HG02642 (cell line): ENCODE measurements at regions not wholly inside any gene's neighbourhood (a gene's known extent, or its start where the extent isn't known, plus 50 kb on each side); places are given as distances from the start of the nearest gene placed in this dataset.

Experiments
- ATAC-seq: cut with Tn5 transposase; IDR thresholded peaks from one replicate; pipeline ENCODE4 v1.9.1; 2021; ENCODE audit warnings: mild to moderate bottlenecking; ENCODE audit not compliant: unreplicated experiment, poor library complexity

- no peak for ATAC-seq
Measured at GRCh38 chr3:159627229-159627628, 361.4 kb upstream of the IL12A start.

DNA sequence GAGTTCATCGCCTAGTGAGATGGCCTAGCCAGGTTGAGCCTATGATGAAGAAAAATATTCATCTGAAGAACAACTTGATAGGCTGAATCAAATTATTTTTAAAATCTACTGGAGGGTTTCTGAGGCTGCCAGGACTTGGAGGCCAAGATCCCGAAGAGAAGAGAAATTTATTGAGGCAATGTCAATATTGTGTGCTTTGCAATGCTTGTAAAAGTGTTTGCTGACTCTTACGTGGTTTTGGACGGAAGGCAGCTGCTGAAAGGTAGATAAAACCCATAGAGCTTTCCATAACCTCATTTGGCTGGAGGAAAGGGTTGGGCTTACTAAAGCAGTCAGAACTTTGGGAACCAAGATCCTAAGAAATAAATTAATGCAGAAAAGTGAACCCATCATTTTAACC, 361.0 kb upstream of the IL12A start:
- no peak for ATAC-seq

DNA sequence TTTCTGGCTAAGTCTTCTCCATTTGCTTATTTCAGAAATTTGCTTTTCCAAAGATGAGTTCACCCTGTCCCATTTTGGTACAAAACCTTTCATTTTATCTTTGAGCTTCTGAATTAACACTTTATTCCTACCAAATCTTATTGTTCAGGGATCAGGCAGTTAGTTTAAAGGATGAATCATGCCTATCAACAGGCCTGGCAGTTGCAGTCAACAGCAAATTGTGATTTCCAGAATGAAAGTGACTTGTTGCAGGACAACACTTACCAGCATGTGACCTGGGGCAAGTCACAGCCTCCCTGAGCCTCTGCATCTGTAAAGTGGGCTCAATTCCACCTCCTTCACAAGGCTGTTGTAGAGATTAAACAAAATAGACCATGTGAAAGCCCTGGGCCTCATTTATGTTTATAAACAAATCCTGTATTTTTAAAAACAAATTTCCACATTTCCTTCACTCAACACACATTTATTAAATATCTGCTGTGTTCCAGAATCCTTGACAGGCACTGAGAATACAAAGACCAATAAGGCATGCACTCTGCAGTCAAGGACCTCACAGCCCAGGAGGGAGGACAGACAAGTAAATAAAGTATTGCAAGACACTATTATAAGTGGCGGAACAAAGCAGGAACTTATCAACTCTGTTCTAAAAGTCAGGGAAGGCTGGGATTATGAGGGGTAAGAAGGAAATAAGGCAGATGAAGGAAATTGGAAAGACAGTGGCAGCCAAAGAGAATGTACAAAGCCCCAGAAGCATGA, 359.1 kb upstream of the IL12A start:
- ATAC-seq: no peak

DNA sequence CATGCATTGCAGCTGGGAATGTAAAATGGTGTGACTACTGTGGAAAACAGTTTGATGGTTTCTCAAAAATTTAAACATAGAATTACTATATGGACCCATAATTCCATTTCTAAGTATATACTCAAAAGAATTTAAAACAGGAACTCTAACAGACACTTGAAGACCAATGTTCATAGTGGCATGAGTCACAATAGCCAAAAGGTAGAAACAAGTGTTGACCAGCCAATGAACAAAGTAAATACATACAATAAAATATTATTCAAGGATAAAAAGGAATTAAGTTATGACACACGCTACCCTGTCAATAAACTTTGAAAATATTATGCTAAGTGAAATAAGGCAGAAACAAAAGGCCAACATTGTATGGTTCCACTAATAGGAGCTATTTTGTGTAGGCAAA, 357.4 kb upstream of the IL12A start:
- ATAC-seq: no peak

- no peak for ATAC-seq
Measured at GRCh38 chr3:159632128-159632527, 356.5 kb upstream of the IL12A start.

- ATAC-seq: no peak
Measured at GRCh38 chr3:159632851-159633250, 355.8 kb upstream of the IL12A start.

- ATAC-seq: no peak
Measured at GRCh38 chr3:159634483-159634882, 354.2 kb upstream of the IL12A start.

DNA sequence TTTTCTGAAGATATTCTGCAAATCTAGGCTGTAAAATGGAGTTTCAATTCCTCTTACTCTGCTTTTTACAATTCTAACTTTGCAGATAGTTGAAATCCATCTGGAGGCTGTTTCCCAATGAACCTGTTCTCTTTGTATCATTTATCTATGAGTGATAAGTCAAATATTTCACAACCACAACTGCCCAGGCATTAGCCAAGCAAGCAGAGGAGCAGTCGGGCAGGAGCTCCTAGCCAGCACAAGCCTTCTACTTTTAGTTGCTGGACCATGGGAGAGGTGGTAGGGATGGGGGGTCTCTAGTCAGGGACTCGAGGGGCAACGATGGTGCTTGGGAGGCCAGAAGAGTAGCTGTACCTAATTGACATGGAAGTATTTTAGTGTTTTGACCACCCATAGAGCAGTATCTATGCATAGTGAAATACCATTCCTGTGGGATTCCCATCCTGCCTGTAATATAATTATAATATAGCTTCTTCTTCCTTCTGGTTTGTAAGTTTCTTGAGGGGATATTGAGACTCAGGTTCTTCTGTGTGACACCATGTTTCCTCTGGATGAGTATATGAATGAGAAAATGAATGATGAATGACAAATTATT, 353.5 kb upstream of the IL12A start:
- ATAC-seq: no peak

DNA sequence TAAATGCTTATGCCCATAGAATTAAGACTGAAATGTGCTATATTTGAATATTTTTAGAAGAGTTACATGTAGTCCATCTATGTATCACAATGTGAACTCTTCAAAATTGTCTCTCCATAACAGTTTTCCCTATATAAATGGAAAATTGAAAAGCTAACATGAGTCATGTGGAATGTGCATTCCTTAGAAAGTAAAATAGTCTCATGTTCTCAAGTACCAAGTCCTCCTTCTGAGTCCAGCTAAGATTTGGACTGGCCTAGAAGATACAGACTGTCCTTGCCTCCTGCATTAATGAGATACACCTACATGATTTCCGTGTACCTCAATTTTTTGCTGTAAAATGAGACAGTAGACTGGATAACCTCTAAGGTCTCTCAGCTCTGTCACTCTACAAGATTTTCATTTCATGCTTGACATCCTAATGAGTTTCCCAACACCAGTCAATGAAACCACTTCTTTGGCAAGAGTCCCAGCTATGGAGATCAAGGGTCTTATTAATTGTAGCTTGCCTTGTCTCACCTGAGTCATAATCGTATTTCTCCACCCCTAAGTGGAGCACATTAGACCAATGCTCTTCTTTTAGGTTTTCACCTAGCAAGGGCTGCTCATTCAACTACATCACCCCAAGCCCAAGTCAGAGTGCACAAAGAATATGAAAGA, 350.6 kb upstream of the IL12A start:
- no peak for ATAC-seq

GRCh38 chr3:159640225-159640624, 348.4 kb upstream of the IL12A start:
- ATAC-seq: no peak

DNA sequence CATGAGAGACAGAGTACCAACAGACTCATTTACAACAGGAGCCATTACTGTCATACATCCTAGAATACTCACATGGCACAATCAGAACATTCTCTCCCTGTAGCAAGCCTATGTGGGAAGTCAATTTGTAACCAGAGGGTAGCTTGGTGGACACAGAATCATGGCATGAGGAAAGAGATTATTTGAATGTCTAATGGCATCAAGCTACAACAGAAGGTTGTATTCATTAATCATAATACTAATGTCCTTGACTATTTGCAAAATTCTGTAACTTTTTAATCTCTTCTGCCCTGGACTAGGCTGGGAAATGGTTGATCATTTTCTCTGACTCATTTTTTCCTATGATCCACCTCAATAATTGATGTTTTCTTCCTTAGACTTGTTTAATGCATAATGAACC, 345.2 kb upstream of the IL12A start:
- no peak for ATAC-seq

GRCh38 chr3:159645874-159646273, 342.8 kb upstream of the IL12A start:
- no peak for ATAC-seq

DNA sequence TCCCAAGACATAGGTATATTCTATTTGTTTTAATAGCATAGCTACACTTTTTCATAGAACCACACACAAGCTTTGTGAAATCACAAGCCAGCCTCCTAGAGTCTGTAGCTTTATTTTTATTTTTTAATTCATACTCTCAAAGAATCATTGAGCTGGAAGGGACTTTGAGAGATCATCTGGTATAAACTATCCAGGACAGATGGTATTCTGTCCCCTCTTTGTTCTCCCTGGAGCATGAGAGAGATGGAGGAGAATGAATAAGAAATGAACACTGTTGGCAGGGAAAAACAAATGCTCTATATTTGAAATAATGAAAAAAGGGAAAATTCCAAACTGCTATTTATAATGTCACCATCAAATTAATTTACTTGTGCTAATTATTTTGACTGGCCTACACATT, 338.7 kb upstream of the IL12A start:
- ATAC-seq: no peak

GRCh38 chr3:159650726-159651125, 337.9 kb upstream of the IL12A start:
- no peak for ATAC-seq

GRCh38 chr3:159652452-159652851, 336.2 kb upstream of the IL12A start:
- ATAC-seq: no peak

DNA sequence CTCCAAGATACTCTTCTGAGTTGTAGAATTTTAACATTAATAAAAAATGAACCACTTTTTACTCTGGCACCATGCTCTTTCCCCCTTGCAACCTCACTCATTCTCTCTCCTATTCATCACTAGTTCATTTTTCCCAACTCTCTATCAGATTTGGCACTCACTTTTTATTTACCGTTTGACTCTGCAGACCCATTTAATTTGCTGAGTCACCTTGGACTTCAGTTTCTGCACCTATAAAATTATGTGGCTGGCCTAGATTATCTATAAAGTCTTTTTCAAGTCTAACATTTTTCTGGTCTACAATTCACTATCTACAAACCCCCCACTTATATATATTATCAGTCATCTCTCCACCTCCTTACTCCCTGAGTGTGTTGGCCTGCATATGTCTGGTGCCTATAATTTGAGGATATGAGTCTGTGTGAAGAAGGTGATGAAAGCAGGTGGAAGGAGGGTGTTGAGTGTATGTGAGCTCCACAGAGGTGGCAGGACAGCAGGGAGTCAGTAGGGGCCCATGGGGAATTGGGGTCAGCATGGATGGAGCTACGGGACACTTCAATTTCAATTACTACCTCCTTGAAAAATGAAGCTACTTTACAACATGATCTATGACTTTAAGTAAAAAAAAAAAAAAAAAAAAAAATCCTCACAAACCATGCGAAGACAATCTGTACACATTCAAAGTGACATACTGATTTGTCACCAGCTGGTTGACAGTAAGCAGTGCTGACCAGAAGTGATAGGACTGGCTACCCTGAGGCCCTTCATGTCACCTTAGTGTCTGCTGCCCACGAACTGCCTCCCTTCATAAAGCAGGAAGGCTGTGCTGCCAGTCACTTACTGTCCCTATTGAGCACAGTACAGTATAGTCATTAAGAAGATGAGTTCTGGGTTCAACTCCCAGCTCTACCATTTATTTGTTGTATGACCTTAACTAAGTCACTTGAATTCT, 334.2 kb upstream of the IL12A start:
- ATAC-seq: no peak

DNA sequence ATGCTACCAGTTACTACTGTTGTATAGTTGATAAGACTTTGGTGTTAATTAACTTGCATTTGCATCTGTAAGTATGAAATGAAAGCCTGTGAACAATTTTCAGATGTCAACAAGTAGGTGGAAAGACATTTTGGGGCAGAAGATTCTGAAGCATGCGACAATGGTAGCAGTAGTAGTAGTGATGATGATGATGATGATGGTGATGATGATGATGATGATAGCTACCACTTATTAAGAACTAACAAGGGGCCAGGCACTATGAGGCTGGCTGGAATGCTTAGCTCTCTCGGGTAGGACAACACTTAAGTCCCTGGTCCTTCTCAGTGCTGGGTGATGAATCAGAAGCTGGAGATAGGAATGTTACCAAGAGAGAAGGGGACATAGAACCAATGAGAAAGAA, 333.4 kb upstream of the IL12A start:
- ATAC-seq: no peak

DNA sequence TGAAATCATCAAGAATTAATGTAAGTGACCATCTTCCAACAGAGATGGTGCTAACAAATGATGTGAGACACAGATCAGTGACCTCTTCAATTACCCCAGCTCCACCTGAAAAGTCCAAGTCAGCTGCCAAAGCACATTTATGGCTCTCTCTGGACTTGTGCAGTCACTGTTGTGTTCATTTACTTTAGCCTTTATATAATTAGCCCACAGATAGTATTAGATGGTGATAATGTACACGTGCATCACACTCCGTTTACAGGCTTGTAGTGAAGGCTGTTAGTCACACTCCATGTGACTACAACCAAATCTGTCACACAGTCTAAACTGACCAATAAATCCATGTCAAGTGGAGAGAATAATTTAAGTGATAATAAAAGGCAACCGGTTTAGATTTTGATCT, 331.5 kb upstream of the IL12A start:
- ATAC-seq: no peak

DNA sequence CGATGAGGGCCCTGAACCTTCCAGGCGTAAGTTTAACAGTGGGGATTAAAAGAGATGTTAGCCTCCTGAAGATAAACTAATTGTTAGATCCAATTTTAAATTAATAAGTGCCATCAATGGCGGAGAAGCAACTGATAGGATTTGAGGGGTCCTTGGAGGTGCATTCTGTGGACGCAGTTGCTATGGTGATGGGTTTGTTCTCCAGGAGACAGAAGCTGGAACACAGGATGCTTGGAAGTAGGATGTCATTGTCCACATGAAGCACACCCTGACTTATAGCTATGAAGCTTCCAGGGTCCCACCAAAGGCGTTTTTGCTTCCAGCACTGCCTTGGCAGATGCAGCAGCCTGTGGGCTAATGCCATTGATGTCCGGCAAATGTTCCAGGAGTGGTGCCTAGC, 331.0 kb upstream of the IL12A start:
- no peak for ATAC-seq

DNA sequence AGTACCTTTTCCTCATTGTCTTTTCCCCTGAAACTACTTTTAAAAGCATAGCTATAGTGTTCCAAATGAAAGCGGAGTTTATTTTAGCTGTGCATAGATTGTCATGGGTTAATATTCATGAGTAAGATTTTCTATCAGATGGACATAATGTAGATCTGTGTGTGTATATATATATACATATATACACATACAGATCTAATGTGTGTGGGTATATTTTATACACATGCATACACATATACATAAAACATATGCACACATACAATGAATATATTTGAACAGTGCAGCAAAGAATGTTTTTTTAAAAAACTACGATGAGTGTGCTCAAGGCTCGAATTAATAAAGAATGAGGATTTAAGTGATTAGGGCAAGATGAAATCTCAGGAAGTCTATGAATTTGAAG, 328.3 kb upstream of the IL12A start:
- ATAC-seq: no peak

- ATAC-seq: no peak
Measured at GRCh38 chr3:159660901-159661300, 327.7 kb upstream of the IL12A start.
